ENCODE measurements at regions not wholly inside any gene's neighbourhood (a gene's known extent, or its start where the extent isn't known, plus 50 kb on each side); places are given as distances from the start of the nearest gene placed in this dataset.
"Not testable (repeated sequence)": the region's sequence is repeated elsewhere in the genome, so short reads cannot be mapped to it uniquely, and the experiment has no call there.

- CTCF ChIA-PET; H3K9me3 ChIP-seq (ENCODE audit: low read depth, low read length, poor library complexity, severe bottlenecking); H3K4me1 ChIP-seq (ENCODE audit: insufficient read depth, low read length, poor library complexity, severe bottlenecking); H3K27me3 ChIP-seq (replicated peaks; ENCODE audit: insufficient read depth, low read depth, low read length, poor library complexity); BruUV-seq (replicated peaks); H3K36me3 ChIP-seq (ENCODE audit: insufficient read depth, low read length, poor library complexity, severe bottlenecking); H3K27ac ChIP-seq (ENCODE audit: low read depth, low read length, poor library complexity, severe bottlenecking); intact Hi-C loops (cut with micrococcal nuclease; ENCODE audit: unreplicated experiment); H3K4me3 ChIP-seq (ENCODE audit: low read depth, low read length, poor library complexity, severe bottlenecking); POLR2A ChIA-PET (ENCODE audit: low non-redundant PET); DNase-seq (ENCODE audit: low spot score): not testable (repeated sequence)
These were observed 52.1 kb upstream of the FAM124A start for GRCh38 chr13:51170128-51170497.

- H3K9me3 ChIP-seq (ENCODE audit: low read depth, low read length, poor library complexity, severe bottlenecking); H3K27me3 ChIP-seq (replicated peaks; ENCODE audit: insufficient read depth, low read depth, low read length, poor library complexity); POLR2A ChIA-PET (ENCODE audit: low non-redundant PET); intact Hi-C loops (cut with micrococcal nuclease; ENCODE audit: unreplicated experiment); CTCF ChIA-PET; DNase-seq (ENCODE audit: low spot score); H3K27ac ChIP-seq (ENCODE audit: low read depth, low read length, poor library complexity, severe bottlenecking); H3K36me3 ChIP-seq (ENCODE audit: insufficient read depth, low read length, poor library complexity, severe bottlenecking); H3K4me3 ChIP-seq (ENCODE audit: low read depth, low read length, poor library complexity, severe bottlenecking); BruUV-seq (replicated peaks); H3K4me1 ChIP-seq (ENCODE audit: insufficient read depth, low read length, poor library complexity, severe bottlenecking): not testable (repeated sequence)
These were observed 52.7 kb upstream of the FAM124A start for GRCh38 chr13:51169303-51170127.

GRCh38 chr13:51168623-51169022 lies 53.6 kb upstream of the FAM124A start:
- POLR2A ChIA-PET (ENCODE audit: low non-redundant PET) = no interaction called here
- CTCF ChIA-PET = no interaction called here
- intact Hi-C loops (cut with micrococcal nuclease; ENCODE audit: unreplicated experiment) = no loop called here
- H3K27me3 ChIP-seq (replicated peaks; ENCODE audit: insufficient read depth, low read depth, low read length, poor library complexity) = no peaks in the 10 kb centered on the region
- no peak for DNase-seq (ENCODE audit: low spot score)
- no peak overlapping the region for H3K4me3 ChIP-seq (ENCODE audit: low read depth, low read length, poor library complexity, severe bottlenecking)
- no peaks in the 10 kb centered on the region for H3K4me1 ChIP-seq (ENCODE audit: insufficient read depth, low read length, poor library complexity, severe bottlenecking)
- TF ChIP-seq EZH2 (IDR thresholded peaks at IDR 0.05; ENCODE audit: borderline replicate concordance, low read depth, low read length, poor library complexity, severe bottlenecking) (no peak), CTCF (conservative IDR thresholded peaks at IDR 0.05; ENCODE audit: low read depth, low read length) (no peak)
- H3K9me3 ChIP-seq (ENCODE audit: low read depth, low read length, poor library complexity, severe bottlenecking) = no peaks in the 10 kb centered on the region
- no peaks in the 10 kb centered on the region for H3K36me3 ChIP-seq (ENCODE audit: insufficient read depth, low read length, poor library complexity, severe bottlenecking)
- no peak overlapping the region for H3K27ac ChIP-seq (ENCODE audit: low read depth, low read length, poor library complexity, severe bottlenecking)
- no TSS peak for BruUV-seq (replicated peaks)

DNA sequence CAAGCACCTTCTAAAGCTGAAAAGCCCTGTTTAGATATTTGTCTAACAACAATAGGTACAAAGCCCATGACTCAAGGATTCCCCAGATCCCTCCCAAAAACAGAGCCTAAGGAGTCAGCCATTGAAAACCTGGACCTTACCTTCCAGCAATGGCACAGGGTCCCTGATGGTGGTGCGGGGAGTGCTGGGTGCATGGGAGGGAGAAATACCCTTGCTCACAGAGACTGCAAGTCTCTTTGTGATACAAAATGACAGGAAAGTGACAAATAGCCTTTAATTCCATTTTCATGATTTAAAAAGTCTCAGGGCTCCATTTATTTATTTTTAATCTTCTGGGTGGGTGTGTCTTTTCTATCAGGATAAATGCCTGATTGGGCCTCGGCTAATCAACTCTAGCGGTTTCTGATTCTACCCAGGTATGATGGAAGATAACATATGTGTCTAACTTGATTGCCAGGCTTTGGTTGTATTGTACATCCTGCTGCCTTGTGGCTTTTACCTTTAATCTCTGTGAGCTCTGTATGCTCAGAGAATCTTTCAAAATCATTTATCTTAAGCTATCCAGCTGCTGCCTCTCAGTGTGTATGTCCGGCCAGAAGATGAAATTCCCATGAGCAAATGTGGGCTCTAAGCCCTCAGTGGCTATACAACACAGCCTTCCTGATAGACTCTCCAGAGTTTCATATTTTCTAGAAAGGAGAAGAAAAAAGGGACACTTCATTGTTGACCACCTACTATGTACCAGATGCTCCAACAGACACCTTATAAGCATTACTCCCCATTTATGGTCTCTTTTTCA lies 54.6 kb upstream of the FAM124A start:
- no TSS peak for BruUV-seq (replicated peaks)
- no peak overlapping the region for H3K4me3 ChIP-seq (ENCODE audit: low read depth, low read length, poor library complexity, severe bottlenecking)
- no peaks in the 10 kb centered on the region for H3K36me3 ChIP-seq (ENCODE audit: insufficient read depth, low read length, poor library complexity, severe bottlenecking)
- POLR2A ChIA-PET (ENCODE audit: low non-redundant PET) = no interaction called here
- TF ChIP-seq EZH2 (IDR thresholded peaks at IDR 0.05; ENCODE audit: borderline replicate concordance, low read depth, low read length, poor library complexity, severe bottlenecking) (no peak), CTCF (conservative IDR thresholded peaks at IDR 0.05; ENCODE audit: low read depth, low read length) (no peak)
- intact Hi-C loops (cut with micrococcal nuclease; ENCODE audit: unreplicated experiment) = no loop called here
- H3K4me1 ChIP-seq (ENCODE audit: insufficient read depth, low read length, poor library complexity, severe bottlenecking) = no peaks in the 10 kb centered on the region
- CTCF ChIA-PET = no interaction called here
- H3K9me3 ChIP-seq (ENCODE audit: low read depth, low read length, poor library complexity, severe bottlenecking) = no peaks in the 10 kb centered on the region
- H3K27ac ChIP-seq (ENCODE audit: low read depth, low read length, poor library complexity, severe bottlenecking) = no peak overlapping the region
- no peak for DNase-seq (ENCODE audit: low spot score)
- no peaks in the 10 kb centered on the region for H3K27me3 ChIP-seq (replicated peaks; ENCODE audit: insufficient read depth, low read depth, low read length, poor library complexity)

All from A673 (cell line).